ENCODE measurements at regions not wholly inside any gene's neighbourhood (a gene's known extent, or its start where the extent isn't known, plus 50 kb on each side); places are given as distances from the start of the nearest gene placed in this dataset.

DNA sequence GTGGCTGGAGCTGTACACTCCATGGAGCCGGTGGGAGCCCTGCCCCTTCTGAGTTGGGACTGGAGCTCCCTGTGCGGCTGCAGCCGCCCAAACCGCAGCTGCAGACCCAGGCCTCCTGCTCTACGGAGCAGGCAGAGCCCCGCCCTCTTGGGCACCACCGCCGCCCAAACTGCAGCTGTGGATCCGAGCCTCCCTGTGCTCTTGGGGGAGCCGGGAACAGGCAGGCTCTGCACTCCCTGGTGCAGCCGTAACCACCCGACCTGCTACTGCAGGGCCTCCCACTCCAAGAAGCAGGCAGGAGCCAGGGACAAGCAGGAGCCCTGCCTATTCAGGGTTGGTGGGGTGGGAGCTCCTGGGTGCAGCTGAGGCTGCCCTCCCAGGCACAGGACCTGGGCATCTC is 237.5 kb upstream of the ATP6AP2 start:
- 0 out of 3 replicates have a peak, but pooled peaks cover 6% of the 10 kb centered on the region for H3K9me3 ChIP-seq
- DNase-seq (ENCODE audit: low read depth in 1 of 2, low spot score in 1 of 2) (no peak), ATAC-seq (no peak), FAIRE-seq (no peak)
- no peaks in the 10 kb centered on the region for H3K4me1 ChIP-seq
- TF ChIP-seq CBX8 (IDR thresholded peaks at IDR 0.05) (no peak), CHD2 (IDR thresholded peaks at IDR 0.05; ENCODE audit: low read length, partially characterized antibody) (no peak), FOXS1 (CRISPR knock-in tag; IDR thresholded peaks at IDR 0.05) (no peak), RARB (CRISPR knock-in tag; IDR thresholded peaks at IDR 0.05) (no peak), RFX5 (IDR thresholded peaks at IDR 0.05) (no peak), ESRRA (IDR thresholded peaks at IDR 0.05; ENCODE audit: borderline replicate concordance, low read length) (no peak), ZC3H11A (IDR thresholded peaks at IDR 0.05) (no peak), POLR2A (IDR thresholded peaks at IDR 0.05; ENCODE audit: low read length) (no peak), NFE2L2 (conservative IDR thresholded peaks at IDR 0.05; ENCODE audit: low read length) (no peak), EP300 (IDR thresholded peaks at IDR 0.05) (no peak), HOXB13 (CRISPR knock-in tag; IDR thresholded peaks at IDR 0.05; ENCODE audit: low read depth) (no peak), RCOR1 (IDR thresholded peaks at IDR 0.05; ENCODE audit: low read depth, low read length) (no peak), TFCP2L1 (CRISPR knock-in tag; IDR thresholded peaks at IDR 0.05) (no peak)
- TF ChIP-seq, protein P1, sequence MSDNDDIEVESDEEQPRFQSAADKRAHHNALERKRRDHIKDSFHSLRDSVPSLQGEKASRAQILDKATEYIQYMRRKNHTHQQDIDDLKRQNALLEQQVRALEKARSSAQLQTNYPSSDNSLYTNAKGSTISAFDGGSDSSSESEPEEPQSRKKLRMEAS (IDR thresholded peaks at IDR 0.05), result no peak
- no peak overlapping the region for H3K4me3 ChIP-seq
- CTCF ChIA-PET, result no interaction called here
- POLR2A ChIA-PET, result no interaction called here
- no CpG with 5 or more reads among the region's 12 CpGs for WGBS (ENCODE audit: missing lambda C conversion rate)
- H3K27ac ChIP-seq, result no peak overlapping the region
- H3K4me2 ChIP-seq, result no peak overlapping the region

DNA sequence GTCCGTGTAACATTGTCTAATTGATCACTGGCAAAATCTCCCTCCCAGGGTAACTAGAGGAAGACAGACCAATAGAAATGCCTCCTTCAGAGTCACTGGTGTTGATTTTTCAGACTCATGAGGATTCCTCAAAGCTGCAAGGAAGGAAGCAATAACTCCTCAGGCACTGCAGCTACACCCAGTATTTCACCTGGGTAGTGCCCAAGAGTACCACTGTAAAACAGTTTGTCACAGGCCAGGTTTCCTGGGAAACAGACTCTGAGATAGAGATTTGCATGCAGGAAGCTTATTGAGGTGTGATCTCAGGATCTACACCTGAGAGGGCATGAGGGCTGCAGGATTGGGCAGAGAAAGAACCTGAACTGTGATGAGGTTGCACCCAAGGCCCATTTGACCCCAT is 240.7 kb upstream of the ATP6AP2 start:
- TF ChIP-seq RFX5 (IDR thresholded peaks at IDR 0.05), result no peak
- no peak for TF ChIP-seq CBX8 (IDR thresholded peaks at IDR 0.05)
- no peak for TF ChIP-seq HOXB13 (CRISPR knock-in tag; IDR thresholded peaks at IDR 0.05; ENCODE audit: low read depth)
- no peak for TF ChIP-seq HOXA7 (CRISPR knock-in tag; IDR thresholded peaks at IDR 0.05)
- no peak for TF ChIP-seq JUNB (IDR thresholded peaks at IDR 0.05)
- TF ChIP-seq ZFP36 (IDR thresholded peaks at IDR 0.05; ENCODE audit: borderline replicate concordance, partially characterized antibody), result no peak
- no peak for TF ChIP-seq TP53 (CRISPR knock-in tag; IDR thresholded peaks at IDR 0.05)
- TF ChIP-seq HDAC2 (IDR thresholded peaks at IDR 0.05), result no peak
- TF ChIP-seq, protein P2, sequence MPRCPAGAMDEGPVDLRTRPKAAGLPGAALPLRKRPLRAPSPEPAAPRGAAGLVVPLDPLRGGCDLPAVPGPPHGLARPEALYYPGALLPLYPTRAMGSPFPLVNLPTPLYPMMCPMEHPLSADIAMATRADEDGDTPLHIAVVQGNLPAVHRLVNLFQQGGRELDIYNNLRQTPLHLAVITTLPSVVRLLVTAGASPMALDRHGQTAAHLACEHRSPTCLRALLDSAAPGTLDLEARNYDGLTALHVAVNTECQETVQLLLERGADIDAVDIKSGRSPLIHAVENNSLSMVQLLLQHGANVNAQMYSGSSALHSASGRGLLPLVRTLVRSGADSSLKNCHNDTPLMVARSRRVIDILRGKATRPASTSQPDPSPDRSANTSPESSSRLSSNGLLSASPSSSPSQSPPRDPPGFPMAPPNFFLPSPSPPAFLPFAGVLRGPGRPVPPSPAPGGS (IDR thresholded peaks at IDR 0.05), result no peak
- no peaks in the 10 kb centered on the region for H3K4me1 ChIP-seq
- FAIRE-seq, result no peak
- no peak overlapping the region for H3K4me3 ChIP-seq
- H3K9me3 ChIP-seq, result no peaks in the 10 kb centered on the region
- no peak overlapping the region for H3K27ac ChIP-seq
- ChIA-PET POLR2A (no interaction called here), CTCF (no interaction called here)
- 0% methylated on average over 1 of the region's 1 CpG for WGBS (ENCODE audit: missing lambda C conversion rate)
- no peak for DNase-seq (ENCODE audit: low read depth in 1 of 2, low spot score in 1 of 2)
- H3K4me2 ChIP-seq, result no peak overlapping the region
- ATAC-seq, result no peak

DNA sequence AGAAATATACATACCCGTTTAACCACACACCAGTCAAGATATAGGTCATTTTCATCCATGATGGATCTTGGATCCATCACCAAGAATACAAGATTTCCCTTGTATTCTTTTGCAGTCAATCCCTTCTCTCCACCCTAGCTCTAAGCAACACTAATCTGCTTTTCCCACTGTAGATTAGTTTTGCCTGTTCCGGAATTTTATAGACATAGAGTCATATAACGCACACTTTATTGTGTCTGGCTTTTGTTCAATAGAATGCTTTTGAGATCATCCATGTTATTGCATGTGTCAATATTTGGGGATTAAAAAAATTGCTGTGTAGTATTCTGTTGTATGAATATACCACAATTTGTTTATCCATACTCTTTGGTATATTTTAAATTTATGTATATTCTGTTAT is 235.6 kb upstream of the BCOR start:
- POLR2A ChIA-PET, result no interaction called here
- H3K9me3 ChIP-seq, result no peaks in the 10 kb centered on the region; the same call in 2 of the 3 replicates
- no peak for FAIRE-seq

DNA sequence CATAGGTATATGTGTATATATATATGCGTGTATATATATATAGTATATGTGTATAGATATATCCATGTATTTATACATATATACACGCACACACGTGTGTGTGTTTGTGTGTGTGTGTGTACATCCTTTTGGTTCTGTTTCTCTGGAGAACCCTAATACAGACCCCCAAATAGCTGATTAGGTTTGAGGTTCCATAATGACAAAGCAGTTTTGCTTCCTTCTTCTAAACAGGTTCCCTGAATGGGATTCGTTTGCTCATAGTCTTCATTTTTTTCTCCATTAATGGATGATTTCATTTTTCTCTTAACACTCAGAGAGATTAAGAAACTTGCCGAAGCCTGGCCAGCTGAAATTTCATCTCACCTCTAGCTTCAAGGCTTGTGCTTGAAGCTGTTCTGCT is 234.0 kb upstream of the BCOR start:
- ATAC-seq (no peak), DNase-seq (ENCODE audit: low read depth in 1 of 2, low spot score in 1 of 2) (no peak), FAIRE-seq (no peak)
- WGBS (ENCODE audit: missing lambda C conversion rate), result 66% methylated on average over 5 of the region's 5 CpGs
- Histone ChIP-seq H3K27ac (no peak overlapping the region), H3K4me2 (no peak overlapping the region), H3K4me1 (no peaks in the 10 kb centered on the region), H3K4me3 (no peak overlapping the region), H3K9me3 (no peaks in the 10 kb centered on the region; the same call in 2 of the 3 replicates)
- ChIA-PET POLR2A (no interaction called here), CTCF (no interaction called here)
- TF ChIP-seq, protein P2 (IDR thresholded peaks at IDR 0.05), result no peak
- TF ChIP-seq ESRRA (IDR thresholded peaks at IDR 0.05; ENCODE audit: borderline replicate concordance, low read length), result no peak
- no peak for TF ChIP-seq CBX8 (IDR thresholded peaks at IDR 0.05)
- TF ChIP-seq, protein P3, sequence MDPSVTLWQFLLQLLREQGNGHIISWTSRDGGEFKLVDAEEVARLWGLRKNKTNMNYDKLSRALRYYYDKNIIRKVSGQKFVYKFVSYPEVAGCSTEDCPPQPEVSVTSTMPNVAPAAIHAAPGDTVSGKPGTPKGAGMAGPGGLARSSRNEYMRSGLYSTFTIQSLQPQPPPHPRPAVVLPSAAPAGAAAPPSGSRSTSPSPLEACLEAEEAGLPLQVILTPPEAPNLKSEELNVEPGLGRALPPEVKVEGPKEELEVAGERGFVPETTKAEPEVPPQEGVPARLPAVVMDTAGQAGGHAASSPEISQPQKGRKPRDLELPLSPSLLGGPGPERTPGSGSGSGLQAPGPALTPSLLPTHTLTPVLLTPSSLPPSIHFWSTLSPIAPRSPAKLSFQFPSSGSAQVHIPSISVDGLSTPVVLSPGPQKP (IDR thresholded peaks at IDR 0.05; ENCODE audit: low read depth, low read length), result no peak
- TF ChIP-seq RNF2 (IDR thresholded peaks at IDR 0.05; ENCODE audit: borderline replicate concordance, low read depth), result no peak
- TF ChIP-seq, protein P4, sequence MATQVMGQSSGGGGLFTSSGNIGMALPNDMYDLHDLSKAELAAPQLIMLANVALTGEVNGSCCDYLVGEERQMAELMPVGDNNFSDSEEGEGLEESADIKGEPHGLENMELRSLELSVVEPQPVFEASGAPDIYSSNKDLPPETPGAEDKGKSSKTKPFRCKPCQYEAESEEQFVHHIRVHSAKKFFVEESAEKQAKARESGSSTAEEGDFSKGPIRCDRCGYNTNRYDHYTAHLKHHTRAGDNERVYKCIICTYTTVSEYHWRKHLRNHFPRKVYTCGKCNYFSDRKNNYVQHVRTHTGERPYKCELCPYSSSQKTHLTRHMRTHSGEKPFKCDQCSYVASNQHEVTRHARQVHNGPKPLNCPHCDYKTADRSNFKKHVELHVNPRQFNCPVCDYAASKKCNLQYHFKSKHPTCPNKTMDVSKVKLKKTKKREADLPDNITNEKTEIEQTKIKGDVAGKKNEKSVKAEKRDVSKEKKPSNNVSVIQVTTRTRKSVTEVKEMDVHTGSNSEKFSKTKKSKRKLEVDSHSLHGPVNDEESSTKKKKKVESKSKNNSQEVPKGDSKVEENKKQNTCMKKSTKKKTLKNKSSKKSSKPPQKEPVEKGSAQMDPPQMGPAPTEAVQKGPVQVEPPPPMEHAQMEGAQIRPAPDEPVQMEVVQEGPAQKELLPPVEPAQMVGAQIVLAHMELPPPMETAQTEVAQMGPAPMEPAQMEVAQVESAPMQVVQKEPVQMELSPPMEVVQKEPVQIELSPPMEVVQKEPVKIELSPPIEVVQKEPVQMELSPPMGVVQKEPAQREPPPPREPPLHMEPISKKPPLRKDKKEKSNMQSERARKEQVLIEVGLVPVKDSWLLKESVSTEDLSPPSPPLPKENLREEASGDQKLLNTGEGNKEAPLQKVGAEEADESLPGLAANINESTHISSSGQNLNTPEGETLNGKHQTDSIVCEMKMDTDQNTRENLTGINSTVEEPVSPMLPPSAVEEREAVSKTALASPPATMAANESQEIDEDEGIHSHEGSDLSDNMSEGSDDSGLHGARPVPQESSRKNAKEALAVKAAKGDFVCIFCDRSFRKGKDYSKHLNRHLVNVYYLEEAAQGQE (IDR thresholded peaks at IDR 0.05), result no peak
- no peak for TF ChIP-seq GATA3 (IDR thresholded peaks at IDR 0.05; ENCODE audit: borderline replicate concordance)
- TF ChIP-seq TP53 (CRISPR knock-in tag; IDR thresholded peaks at IDR 0.05), result no peak
- TF ChIP-seq CEBPB (IDR thresholded peaks at IDR 0.05), result no peak
- no peak for TF ChIP-seq ZFP36 (IDR thresholded peaks at IDR 0.05; ENCODE audit: borderline replicate concordance, partially characterized antibody)

More for the DNA sequence above, 235.6 kb upstream of the BCOR start:
- DNase-seq (ENCODE audit: low read depth in 1 of 2, low spot score in 1 of 2), result no peak
- H3K4me2 ChIP-seq, result no peak overlapping the region
- no peaks in the 10 kb centered on the region for H3K4me1 ChIP-seq
- TF ChIP-seq HOXB13 (CRISPR knock-in tag; IDR thresholded peaks at IDR 0.05; ENCODE audit: low read depth), result no peak
- CTCF ChIA-PET, result no interaction called here
- H3K4me3 ChIP-seq, result no peak overlapping the region
- no peak for ATAC-seq
- 41% methylated on average over 3 of the region's 3 CpGs for WGBS (ENCODE audit: missing lambda C conversion rate)
- H3K27ac ChIP-seq, result no peak overlapping the region
